Iris pigment epithelial cell (primary cell): ENCODE measurements at regions not wholly inside any gene's neighbourhood (a gene's known extent, or its start where the extent isn't known, plus 50 kb on each side); places are given as distances from the start of the nearest gene placed in this dataset.

ENCODE experiments used
- DNase-seq: peaks from one replicate; pipeline ENCODE4 v3.0.0-alpha.2; 2011; ENCODE audit warnings: low read depth

- DNase-seq = no peak
Observed at GRCh38 chr21:41589620-41590175, 81.7 kb upstream of the TMPRSS2 start.

GRCh38 chr21:41589131-41589530, 81.2 kb upstream of the TMPRSS2 start:
- no peak for DNase-seq

GRCh38 chr21:41585199-41585994, 77.4 kb upstream of the TMPRSS2 start:
- DNase-seq = no peak

GRCh38 chr21:41584603-41585176, 76.7 kb upstream of the TMPRSS2 start:
- no peak for DNase-seq

- DNase-seq = no peak
Observed at GRCh38 chr21:41583274-41583790, 75.4 kb upstream of the TMPRSS2 start.

GRCh38 chr21:41582866-41583265, 74.9 kb upstream of the TMPRSS2 start:
- no peak for DNase-seq

GRCh38 chr21:41582298-41582840, 74.4 kb upstream of the TMPRSS2 start:
- no peak for DNase-seq

GRCh38 chr21:41581592-41582228, 73.8 kb upstream of the TMPRSS2 start:
- DNase-seq = no peak

- DNase-seq = no peak
Observed at GRCh38 chr21:41580758-41581554, 73.0 kb upstream of the TMPRSS2 start.

- no peak for DNase-seq
Observed at GRCh38 chr21:41579692-41580091, 71.7 kb upstream of the TMPRSS2 start.

GRCh38 chr21:41578716-41579115, 70.8 kb upstream of the TMPRSS2 start:
- no peak for DNase-seq

GRCh38 chr21:41578083-41578482, 70.1 kb upstream of the TMPRSS2 start:
- no peak for DNase-seq

- DNase-seq = no peak
Observed at GRCh38 chr21:41576013-41576615, 68.2 kb upstream of the TMPRSS2 start.

- no peak for DNase-seq
Observed at GRCh38 chr21:41573902-41574690, 66.1 kb upstream of the TMPRSS2 start.

GRCh38 chr21:41571938-41572510, 64.1 kb upstream of the TMPRSS2 start:
- DNase-seq = no peak

GRCh38 chr21:41570791-41571355, 62.9 kb upstream of the TMPRSS2 start:
- no peak for DNase-seq

GRCh38 chr21:41568606-41569385, 60.8 kb upstream of the TMPRSS2 start:
- no peak for DNase-seq

GRCh38 chr21:41567901-41568510, 60.0 kb upstream of the TMPRSS2 start:
- no peak for DNase-seq
